Fibroblast of pulmonary artery (primary cell): ENCODE measurements at regions not wholly inside any gene's neighbourhood (a gene's known extent, or its start where the extent isn't known, plus 50 kb on each side); places are given as distances from the start of the nearest gene placed in this dataset.

ENCODE experiments used
- DNase-seq: peaks from one replicate; pipeline ENCODE4 v3.0.0-alpha.2; 2010; ENCODE audit warnings: low read depth
- H3K4me3 ChIP-seq: replicated peaks from 2 replicates; pipeline ENCODE4 v1.5.1; 2011; ENCODE audit warnings: low read depth, mild to moderate bottlenecking, control low read depth, low read length, moderate library complexity
- CTCF ChIP-seq: IDR thresholded peaks from 2 replicates; pipeline ENCODE4 v1.5.1; 2011; ENCODE audit warnings: mild to moderate bottlenecking, control low read depth, low read length, inconsistent platforms; ENCODE audit errors: missing control alignments

DNA sequence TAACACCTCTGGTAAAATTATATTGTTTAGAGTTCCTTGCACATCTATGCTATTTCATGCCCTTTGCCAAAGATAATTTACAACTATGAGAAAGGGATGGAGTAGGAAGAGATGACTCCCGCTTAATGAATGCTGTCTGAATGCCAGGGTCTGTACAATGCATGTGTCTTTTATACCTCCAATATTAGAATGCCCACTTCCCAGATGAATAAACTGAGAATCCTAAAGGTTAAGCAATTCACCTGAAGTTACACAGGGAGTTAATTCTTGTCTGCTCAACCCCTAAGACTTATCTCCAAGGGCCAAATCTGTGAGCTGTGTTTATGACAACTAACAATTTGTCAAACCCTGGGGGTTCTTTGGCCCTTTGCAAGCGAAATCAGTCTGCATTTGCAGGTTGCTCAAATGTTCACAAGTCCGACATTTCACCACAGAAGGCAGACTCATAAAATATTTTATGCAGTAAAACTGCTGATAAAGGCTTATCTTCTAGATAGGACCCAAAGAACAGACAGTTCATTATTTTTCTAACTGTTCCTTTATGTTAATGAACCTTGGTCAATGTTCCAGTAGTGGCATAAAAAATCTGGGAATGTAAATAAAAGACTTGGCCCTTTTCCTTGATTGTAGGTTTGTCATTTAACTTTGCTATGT, 50.2 kb upstream of the ATP1A1 start:
- no peak for TF ChIP-seq CTCF
- H3K4me3 ChIP-seq: no peak overlapping the region
- no peak for DNase-seq
